GM10266 (cell line): ENCODE measurements at regions not wholly inside any gene's neighbourhood (a gene's known extent, or its start where the extent isn't known, plus 50 kb on each side); places are given as distances from the start of the nearest gene placed in this dataset.
"Not testable (repeated sequence)": the region's sequence is repeated elsewhere in the genome, so short reads cannot be mapped to it uniquely, and the experiment has no call there.

Experiments
- DNase-seq: peaks from one replicate; pipeline ENCODE4 v3.0.0; 2012; ENCODE audit errors: extremely low spot score
- TF ChIP-seq, protein P1 (sequence below): IDR thresholded peaks from 2 replicates; pipeline ENCODE4 v1.5.1; 2012; ENCODE audit warnings: mild to moderate bottlenecking, low read depth; ENCODE audit not compliant: control insufficient read depth, insufficient read depth; ENCODE audit errors: missing control alignments

DNA sequence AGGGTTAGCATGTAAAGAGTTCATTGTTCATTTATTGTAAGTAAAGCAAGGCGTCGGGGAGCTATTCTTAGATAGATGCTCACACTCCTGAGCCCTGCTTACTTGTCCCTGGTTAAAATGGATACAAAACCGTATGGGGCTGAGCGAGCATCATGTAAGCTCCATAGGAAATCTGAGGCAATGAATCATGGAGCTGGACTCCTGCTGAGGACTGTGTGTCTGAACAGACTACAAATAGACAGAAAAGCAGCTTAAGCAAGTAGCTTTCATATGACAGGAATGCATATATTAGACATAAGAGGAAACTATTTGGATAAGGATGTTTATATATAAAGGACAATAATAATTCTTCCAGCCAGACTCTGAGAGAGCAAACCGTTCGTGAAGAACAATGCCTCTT is 604.9 kb upstream of the PTBP2 start:
- DNase-seq, result no peak
- TF ChIP-seq, protein P1, sequence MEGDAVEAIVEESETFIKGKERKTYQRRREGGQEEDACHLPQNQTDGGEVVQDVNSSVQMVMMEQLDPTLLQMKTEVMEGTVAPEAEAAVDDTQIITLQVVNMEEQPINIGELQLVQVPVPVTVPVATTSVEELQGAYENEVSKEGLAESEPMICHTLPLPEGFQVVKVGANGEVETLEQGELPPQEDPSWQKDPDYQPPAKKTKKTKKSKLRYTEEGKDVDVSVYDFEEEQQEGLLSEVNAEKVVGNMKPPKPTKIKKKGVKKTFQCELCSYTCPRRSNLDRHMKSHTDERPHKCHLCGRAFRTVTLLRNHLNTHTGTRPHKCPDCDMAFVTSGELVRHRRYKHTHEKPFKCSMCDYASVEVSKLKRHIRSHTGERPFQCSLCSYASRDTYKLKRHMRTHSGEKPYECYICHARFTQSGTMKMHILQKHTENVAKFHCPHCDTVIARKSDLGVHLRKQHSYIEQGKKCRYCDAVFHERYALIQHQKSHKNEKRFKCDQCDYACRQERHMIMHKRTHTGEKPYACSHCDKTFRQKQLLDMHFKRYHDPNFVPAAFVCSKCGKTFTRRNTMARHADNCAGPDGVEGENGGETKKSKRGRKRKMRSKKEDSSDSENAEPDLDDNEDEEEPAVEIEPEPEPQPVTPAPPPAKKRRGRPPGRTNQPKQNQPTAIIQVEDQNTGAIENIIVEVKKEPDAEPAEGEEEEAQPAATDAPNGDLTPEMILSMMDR, result no peak

DNA sequence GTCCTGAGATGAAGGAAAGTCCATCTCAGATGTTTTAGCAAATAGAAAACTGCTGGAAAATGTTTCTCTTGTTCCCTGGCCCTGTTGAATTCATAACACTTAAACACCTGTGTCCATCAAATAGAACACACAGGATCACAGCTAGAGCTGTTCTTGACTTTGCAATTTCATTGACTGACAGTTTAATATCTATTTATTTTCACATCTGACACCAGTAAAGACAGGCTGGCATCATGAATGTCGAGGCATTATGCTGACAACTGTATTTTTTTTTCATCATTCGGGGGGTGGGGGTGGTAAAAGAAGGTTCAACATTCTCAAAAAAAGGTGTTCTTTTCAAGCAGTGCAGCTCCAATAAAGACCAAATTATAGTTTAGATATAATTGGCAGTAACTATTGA is 591.2 kb upstream of the PTBP2 start:
- TF ChIP-seq, protein P1, result no peak
- no peak for DNase-seq

DNA sequence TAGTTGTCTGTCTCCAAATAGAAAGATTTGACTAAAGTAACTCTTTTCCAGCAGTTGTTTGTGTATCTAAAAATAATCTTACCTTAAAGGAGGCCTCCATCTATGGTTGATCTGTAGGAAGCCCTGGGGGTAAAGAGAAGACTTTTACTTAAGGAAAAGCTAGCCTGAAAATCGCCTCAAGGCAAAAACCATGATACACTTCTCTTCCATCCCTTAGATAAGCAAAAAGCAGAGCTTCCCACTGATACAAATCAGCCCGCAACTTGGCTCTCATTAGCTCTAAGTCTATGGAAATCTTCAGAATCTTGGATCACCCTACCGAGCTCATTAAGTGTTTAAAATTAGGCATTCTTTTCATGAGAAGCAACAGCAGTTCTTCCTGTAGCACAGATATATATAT is 576.9 kb upstream of the PTBP2 start:
- DNase-seq, result no peak
- TF ChIP-seq, protein P1, result no peak

DNA sequence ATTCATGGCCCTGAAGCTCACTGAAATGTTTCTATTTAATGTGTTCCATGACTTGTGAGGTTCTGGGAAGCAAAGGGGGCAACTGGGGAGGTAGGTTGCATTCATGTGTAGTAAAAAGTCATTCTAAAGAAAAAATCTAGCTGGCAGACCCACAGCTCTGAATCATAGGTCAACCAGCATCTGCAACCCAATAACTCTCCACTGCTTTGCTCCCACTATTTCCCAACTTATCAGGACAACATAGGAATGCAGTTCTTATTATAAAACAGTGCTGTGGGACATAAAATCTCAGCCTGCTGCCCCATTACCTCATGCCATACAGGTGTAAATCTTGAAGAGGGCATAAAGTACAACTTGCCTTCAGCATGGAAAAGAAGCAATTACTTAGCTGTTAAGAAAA is 576.1 kb upstream of the PTBP2 start:
- TF ChIP-seq, protein P1, result no peak
- DNase-seq, result no peak

DNA sequence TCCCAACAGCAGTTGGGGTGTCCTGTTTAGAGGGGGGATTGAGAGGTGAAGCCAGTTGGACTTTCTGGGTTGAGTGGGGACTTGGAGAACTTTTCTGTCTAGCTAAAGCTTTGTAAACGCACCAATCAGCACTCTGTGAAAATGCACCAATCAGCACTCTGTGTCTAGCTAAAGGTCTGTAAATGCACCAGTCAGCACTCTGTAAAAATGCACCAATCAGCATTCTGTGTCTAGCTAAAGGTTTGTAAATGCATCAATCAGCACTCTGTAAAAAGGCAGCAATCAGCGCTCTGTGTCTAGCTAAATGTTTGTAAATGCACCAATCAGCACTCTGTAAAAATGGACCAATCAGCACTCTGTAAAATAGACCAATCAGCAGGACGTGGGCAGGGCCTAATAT is 568.6 kb upstream of the PTBP2 start:
- DNase-seq, result not testable (repeated sequence)

DNA sequence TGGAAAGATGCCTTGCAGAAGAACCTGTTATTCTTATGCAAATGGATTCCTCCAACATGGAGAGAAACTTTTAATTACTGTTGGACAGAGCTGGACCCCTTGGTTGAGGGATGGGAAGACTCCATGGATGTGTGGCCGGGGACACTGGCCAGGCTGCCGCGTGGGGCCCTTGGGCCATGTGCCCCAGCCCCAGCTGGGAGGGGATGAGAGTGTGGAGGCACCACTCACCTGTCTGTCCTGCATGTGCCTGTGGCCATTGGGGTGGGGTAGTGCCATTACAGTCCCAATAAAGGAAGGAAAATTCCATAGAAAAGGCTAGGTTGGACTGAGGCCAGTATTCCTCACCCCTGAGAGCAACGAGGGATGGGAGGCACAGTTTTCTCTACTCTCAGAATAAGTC is 564.5 kb upstream of the PTBP2 start:
- no peak for DNase-seq
- TF ChIP-seq, protein P1, result no peak

DNA sequence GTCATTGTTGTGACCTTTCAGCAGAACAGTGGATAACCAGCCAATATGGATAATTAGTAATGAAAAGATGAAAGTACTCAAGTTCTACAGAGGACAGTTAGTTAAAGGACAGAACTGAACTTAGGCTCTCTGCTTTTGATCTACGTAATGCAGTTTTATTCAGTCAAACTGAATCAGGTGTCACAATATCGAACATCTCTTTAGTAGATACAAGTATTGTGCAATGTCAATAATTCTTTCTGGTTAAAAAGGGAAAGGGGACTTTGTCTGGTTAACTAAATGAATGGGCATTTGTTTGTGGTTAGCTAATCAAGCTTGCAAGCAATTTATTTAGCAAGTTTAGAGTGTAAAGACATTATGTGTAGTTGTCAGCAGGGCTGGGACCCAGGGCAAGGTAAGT is 562.2 kb upstream of the PTBP2 start:
- no peak for DNase-seq
- TF ChIP-seq, protein P1, result no peak

DNA sequence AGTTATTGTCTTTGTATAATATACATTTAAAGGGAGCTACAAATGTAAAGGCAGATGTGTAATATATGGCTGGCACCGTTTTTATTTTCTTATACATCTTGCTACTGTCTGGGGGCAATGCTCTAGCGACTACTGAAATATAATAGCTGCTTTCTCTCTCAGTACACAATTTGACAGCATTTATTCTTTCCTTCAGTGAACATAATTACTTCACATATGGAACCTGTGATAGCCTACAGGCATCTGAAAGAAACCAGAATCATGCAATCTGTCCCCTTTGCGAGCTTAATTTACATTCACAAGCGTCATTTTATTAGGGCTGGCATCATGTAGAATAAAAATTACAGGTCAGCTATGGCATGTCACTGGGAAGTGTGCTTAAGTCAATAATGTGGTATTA is 557.5 kb upstream of the PTBP2 start:
- TF ChIP-seq, protein P1, result no peak
- DNase-seq, result no peak
